ENCODE measurements at regions not wholly inside any gene's neighbourhood (a gene's known extent, or its start where the extent isn't known, plus 50 kb on each side); places are given as distances from the start of the nearest gene placed in this dataset.

DNA sequence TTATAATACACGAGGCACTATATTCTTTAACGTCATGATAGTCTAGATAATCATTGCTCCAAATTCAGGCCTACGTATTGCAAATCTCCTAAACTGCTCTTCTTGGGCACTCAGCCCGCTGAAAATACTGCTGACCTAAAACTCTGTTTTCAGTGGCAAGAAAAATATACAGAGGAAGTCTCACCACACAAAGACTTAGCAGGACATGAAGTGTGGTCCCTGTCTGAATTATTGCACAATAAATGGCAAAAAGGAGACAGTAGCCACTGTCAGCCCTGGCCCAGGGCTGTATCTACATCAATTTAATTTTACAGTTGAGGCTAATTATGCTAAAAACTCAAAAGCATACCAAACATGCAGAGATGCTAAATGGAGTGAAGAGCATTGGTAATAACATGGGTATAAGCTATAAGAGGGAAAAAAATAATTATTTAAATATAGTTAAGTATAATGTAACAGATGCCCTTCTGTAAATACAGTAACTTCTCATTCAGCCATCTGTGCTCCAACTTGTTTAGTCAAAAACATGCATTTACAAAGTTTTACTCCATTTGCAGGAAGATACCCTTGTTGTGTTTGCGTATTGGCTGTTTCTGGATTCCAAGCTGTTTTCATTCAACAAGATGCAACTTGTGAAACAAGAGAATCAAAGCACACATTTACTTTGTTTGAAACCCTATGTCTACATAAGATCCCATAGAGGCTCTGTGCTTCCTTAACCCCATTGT lies 800.0 kb upstream of the LUZP2 start:
- H3K9me3 ChIP-seq (ENCODE audit: low read depth): no peaks in the 10 kb centered on the region
- no peak overlapping the region for H3K4me3 ChIP-seq
- no peak for TF ChIP-seq CTCF (IDR thresholded peaks at IDR 0.05; ENCODE audit: low read depth, low read length)
- peaks cover 3% of the 10 kb centered on the region for H3K4me1 ChIP-seq (ENCODE audit: low read depth)
- no peaks in the 10 kb centered on the region for H3K27me3 ChIP-seq
- no peak for DNase-seq (ENCODE audit: low read depth in 1 of 2, low spot score in 1 of 2)
- no peaks in the 10 kb centered on the region for H3K36me3 ChIP-seq
- H3K27ac ChIP-seq: no peak overlapping the region

GRCh38 chr11:23704183-23704582 lies 792.7 kb upstream of the LUZP2 start:
- H3K4me3 ChIP-seq: no peak overlapping the region
- no peak for TF ChIP-seq CTCF (IDR thresholded peaks at IDR 0.05; ENCODE audit: low read depth, low read length)
- no peaks in the 10 kb centered on the region for H3K36me3 ChIP-seq
- H3K27me3 ChIP-seq: no peaks in the 10 kb centered on the region
- H3K27ac ChIP-seq: no peak overlapping the region
- no peak for DNase-seq (ENCODE audit: low read depth in 1 of 2, low spot score in 1 of 2)
- peaks cover 3% of the 10 kb centered on the region for H3K4me1 ChIP-seq (ENCODE audit: low read depth)
- no peaks in the 10 kb centered on the region for H3K9me3 ChIP-seq (ENCODE audit: low read depth)

- Histone ChIP-seq H3K4me3 (no peak overlapping the region), H3K36me3 (no peaks in the 10 kb centered on the region), H3K27me3 (no peaks in the 10 kb centered on the region), H3K27ac (no peak overlapping the region), H3K4me1 (ENCODE audit: low read depth) (no peaks in the 10 kb centered on the region), H3K9me3 (ENCODE audit: low read depth) (no peaks in the 10 kb centered on the region)
- TF ChIP-seq CTCF (IDR thresholded peaks at IDR 0.05; ENCODE audit: low read depth, low read length): no peak
- DNase-seq (ENCODE audit: low read depth in 1 of 2, low spot score in 1 of 2): no peak
Observed at GRCh38 chr11:23711981-23712380, 784.9 kb upstream of the LUZP2 start.

GRCh38 chr11:23719016-23719415 lies 777.8 kb upstream of the LUZP2 start:
- no peak for TF ChIP-seq CTCF (IDR thresholded peaks at IDR 0.05; ENCODE audit: low read depth, low read length)
- H3K4me3 ChIP-seq: no peak overlapping the region
- no peaks in the 10 kb centered on the region for H3K36me3 ChIP-seq
- H3K9me3 ChIP-seq (ENCODE audit: low read depth): no peaks in the 10 kb centered on the region
- no peaks in the 10 kb centered on the region for H3K4me1 ChIP-seq (ENCODE audit: low read depth)
- no peak overlapping the region for H3K27ac ChIP-seq
- DNase-seq (ENCODE audit: low read depth in 1 of 2, low spot score in 1 of 2): no peak
- no peaks in the 10 kb centered on the region for H3K27me3 ChIP-seq

GRCh38 chr11:23723861-23724260 lies 773.0 kb upstream of the LUZP2 start:
- Histone ChIP-seq H3K9me3 (ENCODE audit: low read depth) (no peaks in the 10 kb centered on the region), H3K4me3 (no peak overlapping the region), H3K36me3 (no peaks in the 10 kb centered on the region), H3K4me1 (ENCODE audit: low read depth) (no peaks in the 10 kb centered on the region), H3K27ac (no peak overlapping the region), H3K27me3 (no peaks in the 10 kb centered on the region)
- TF ChIP-seq CTCF (IDR thresholded peaks at IDR 0.05; ENCODE audit: low read depth, low read length): no peak
- DNase-seq (ENCODE audit: low read depth in 1 of 2, low spot score in 1 of 2): no peak

Data from cardiac muscle cell (in vitro differentiated cells and primary cell).